B cell (primary cell): ENCODE measurements at regions not wholly inside any gene's neighbourhood (a gene's known extent, or its start where the extent isn't known, plus 50 kb on each side); places are given as distances from the start of the nearest gene placed in this dataset.

Source experiments
- ATAC-seq: fragments of 200-7000 bp; cut with Tn5 transposase; one replicate; pipeline ENCODE4 v1.10.0; 2021; ENCODE audit warnings: low read depth, mild to moderate bottlenecking, moderate number of reproducible peaks, moderate library complexity
- CTCF ChIA-PET: fragments of 350-600 bp; sonication (Branson Sonifier 250); formaldehyde crosslinking; loops from one replicate; lab custom pipeline; 2021; ENCODE audit warnings: antibody characterized with exemption, inconsistent platforms; lab: Charles Lee
- POLR2A ChIA-PET: fragments of 350-600 bp; sonication (Branson Sonifier 250); formaldehyde crosslinking; loops from one replicate; lab custom pipeline; 2021; ENCODE audit warnings: antibody characterized with exemption; lab: Charles Lee
- DNase-seq: peaks from one replicate; pipeline ENCODE4 v3.0.0; 2013
- H2AFZ ChIP-seq: 2 replicates; pipeline ENCODE4 v1.6.1; 2012; ENCODE audit warnings: mild to moderate bottlenecking, low read depth, low read length; ENCODE audit not compliant: insufficient read depth, poor library complexity, severe bottlenecking
- H3K27ac ChIP-seq, 2 donors: 1 replicate in 1 of 2; 2 replicates in 1 of 2; pipeline ENCODE4 v1.5.1; 2012 to 2013; ENCODE audit warnings: low read length in 2 of 2, mild to moderate bottlenecking in 2 of 2, moderate library complexity in 1 of 2
- H3K27me3 ChIP-seq, 4 experiments: fragments of 200-600 bp in 1 of 4; sonication (generic) in 1 of 4; replicated peaks in 1 of 4; 1 replicate in 2 of 4; 2 replicates in 2 of 4; pipeline versions ENCODE4 v1.6.1 to v1.7.0; 2013 to 2016; ENCODE audit warnings: low read length in 3 of 4, mild to moderate bottlenecking in 2 of 4, mixed read lengths in 1 of 4, moderate library complexity in 1 of 4; ENCODE audit not compliant: insufficient read depth in 4 of 4, control insufficient read depth in 3 of 4; ENCODE audit errors: control extremely low read depth in 1 of 4
- H3K36me3 ChIP-seq, 2 experiments: replicated peaks in 1 of 2; 1 replicate in 1 of 2; 2 replicates in 1 of 2; pipeline versions ENCODE4 v1.6.1 to v1.7.1; 2013; ENCODE audit warnings: low read length in 1 of 2; ENCODE audit not compliant: insufficient read depth in 2 of 2, control insufficient read depth in 1 of 2; ENCODE audit errors: control extremely low read depth in 1 of 2, extremely low read depth in 1 of 2
- H3K4me1 ChIP-seq, 2 donors: fragments of 200-600 bp in 1 of 2; sonication (generic) in 1 of 2; 1 replicate in 1 of 2; 2 replicates in 1 of 2; pipeline versions ENCODE4 v1.5.1 to v1.6.1; 2013 to 2017; ENCODE audit warnings: low read length in 2 of 2; ENCODE audit not compliant: control insufficient read depth in 2 of 2, insufficient read depth in 2 of 2
- H3K4me2 ChIP-seq: replicated peaks from 2 replicates; pipeline ENCODE3; 2012; ENCODE audit warnings: mild to moderate bottlenecking, low read depth, low read length; ENCODE audit not compliant: poor library complexity, severe bottlenecking
- H3K4me3 ChIP-seq, 5 experiments: fragments of 200-600 bp in 1 of 5; sonication (generic) in 1 of 5; 1 replicate in 3 of 5; 2 replicates in 2 of 5; pipeline versions ENCODE4 v1.5.1 to v1.7.0; 2011 to 2016; ENCODE audit warnings: low read length in 4 of 5, mild to moderate bottlenecking in 4 of 5, low read depth in 2 of 5, control low read depth in 1 of 5, moderate library complexity in 1 of 5; ENCODE audit not compliant: insufficient read depth in 1 of 5; ENCODE audit errors: control extremely low read depth in 1 of 5, extremely low read depth in 1 of 5
- H3K79me2 ChIP-seq: fragments of 200-600 bp; sonication (generic); one replicate; pipeline ENCODE4 v1.6.0; 2016; ENCODE audit warnings: low read length; ENCODE audit not compliant: control insufficient read depth, insufficient read depth
- H3K9ac ChIP-seq: fragments of 200-600 bp; sonication (generic); 2 replicates; pipeline ENCODE4 v1.6.1; 2017; ENCODE audit warnings: mild to moderate bottlenecking, low read length, moderate library complexity
- H3K9me3 ChIP-seq, 3 donors: one replicate each; pipeline versions ENCODE4 v1.6.1 to v1.7.1; 2013; ENCODE audit warnings: low read length in 2 of 3; ENCODE audit not compliant: control insufficient read depth in 2 of 3, insufficient read depth in 1 of 3; ENCODE audit errors: control extremely low read depth in 1 of 3
- H4K20me1 ChIP-seq: 2 replicates; pipeline ENCODE4 v1.6.0; 2012; ENCODE audit warnings: mild to moderate bottlenecking, low read length; ENCODE audit not compliant: insufficient read depth, control insufficient read depth, poor library complexity, severe bottlenecking
- H3K27ac Mint-ChIP-seq: one replicate; pipeline ENCODE4 v1.8.0; 2021; ENCODE audit warnings: mixed read lengths
- H3K27me3 Mint-ChIP-seq: one replicate; pipeline ENCODE4 v1.8.0; 2021; ENCODE audit warnings: mixed read lengths
- H3K4me1 Mint-ChIP-seq: one replicate; pipeline ENCODE4 v1.8.0; 2021; ENCODE audit warnings: mixed read lengths
- H3K4me3 Mint-ChIP-seq: one replicate; pipeline ENCODE4 v1.8.0; 2021; ENCODE audit warnings: mixed read lengths
- H3K9me3 Mint-ChIP-seq: one replicate; pipeline ENCODE4 v1.8.0; 2022; ENCODE audit warnings: mixed read lengths; ENCODE audit not compliant: insufficient read depth
- EZH2 ChIP-seq: IDR thresholded peaks from 2 replicates; pipeline ENCODE4 v1.6.1; 2012; ENCODE audit warnings: borderline replicate concordance, low read depth, mild to moderate bottlenecking, moderate library complexity, low read length; ENCODE audit not compliant: insufficient read depth, poor library complexity, severe bottlenecking
- WGBS: methylation state at CpG from one replicate; pipeline ENCODE4 v1.1.5; 2013; ENCODE audit warnings: missing lambda C conversion rate; ENCODE audit not compliant: insufficient coverage; 5-methylcytosine and 5-hydroxymethylcytosine counted together
- intact Hi-C: fragments of 100-400 bp; cut with micrococcal nuclease; formaldehyde crosslinking; loops from one replicate; pipeline ENCODE4 v1.10.0; 2022
- TF ChIP-seq, protein P1 (sequence below): fragments of 200-600 bp; IDR thresholded peaks from one replicate; pipeline ENCODE4 v1.8.0; 2022; ENCODE audit warnings: antibody characterized with exemption, mild to moderate bottlenecking

DNA sequence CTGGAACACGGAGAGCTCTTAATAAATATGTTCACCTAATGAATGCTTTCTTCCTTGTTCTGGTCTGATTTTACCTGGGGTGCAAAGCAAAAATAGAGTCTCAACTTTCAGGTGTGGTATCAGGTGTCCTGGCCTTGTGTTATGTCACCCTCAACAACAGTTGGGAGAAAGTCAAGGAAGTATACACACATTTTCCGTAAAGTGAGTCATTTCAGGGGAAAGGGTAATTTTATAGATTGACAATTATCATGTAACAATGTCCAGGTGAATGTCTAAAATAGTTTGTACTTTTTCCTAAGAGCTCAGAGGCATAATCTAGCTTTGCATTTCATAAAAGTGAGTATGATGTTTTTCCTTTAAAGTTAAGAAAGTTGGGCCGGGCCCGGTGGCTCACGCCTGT is 287.4 kb downstream of the SKIDA1 start:
- Mint-ChIP-seq H3K27me3 (no peaks in the 10 kb centered on the region), H3K27ac (no peak overlapping the region), H3K9me3 (no peaks in the 10 kb centered on the region), H3K4me3 (no peak overlapping the region), H3K4me1 (no peaks in the 10 kb centered on the region)
- no peak overlapping the region for H3K4me3 ChIP-seq
- DNase-seq = no peak
- peaks cover 0 to 7% (median 0%) of the 10 kb centered on the region in 3 donors for H3K9me3 ChIP-seq
- no peaks in the 10 kb centered on the region for H4K20me1 ChIP-seq
- ChIA-PET POLR2A (no interaction called here), CTCF (interaction anchor here (0.6 kb wide), 1 partner anchor 1077 kb away, joined by 3 read pairs; no protein-coding TSS in a partner anchor)
- 100% methylated on average over 3 of the region's 5 CpGs for WGBS
- no peaks in the 10 kb centered on the region for H3K27me3 ChIP-seq
- no peaks in the 10 kb centered on the region for H3K36me3 ChIP-seq
- no peak overlapping the region for H3K27ac ChIP-seq
- no peak overlapping the region for H2AFZ ChIP-seq
- intact Hi-C loops = no loop called here
- H3K4me2 ChIP-seq = no peak overlapping the region
- no peaks in the 10 kb centered on the region for H3K79me2 ChIP-seq
- no peak for ATAC-seq
- no peak for TF ChIP-seq EZH2
- TF ChIP-seq, protein P1, sequence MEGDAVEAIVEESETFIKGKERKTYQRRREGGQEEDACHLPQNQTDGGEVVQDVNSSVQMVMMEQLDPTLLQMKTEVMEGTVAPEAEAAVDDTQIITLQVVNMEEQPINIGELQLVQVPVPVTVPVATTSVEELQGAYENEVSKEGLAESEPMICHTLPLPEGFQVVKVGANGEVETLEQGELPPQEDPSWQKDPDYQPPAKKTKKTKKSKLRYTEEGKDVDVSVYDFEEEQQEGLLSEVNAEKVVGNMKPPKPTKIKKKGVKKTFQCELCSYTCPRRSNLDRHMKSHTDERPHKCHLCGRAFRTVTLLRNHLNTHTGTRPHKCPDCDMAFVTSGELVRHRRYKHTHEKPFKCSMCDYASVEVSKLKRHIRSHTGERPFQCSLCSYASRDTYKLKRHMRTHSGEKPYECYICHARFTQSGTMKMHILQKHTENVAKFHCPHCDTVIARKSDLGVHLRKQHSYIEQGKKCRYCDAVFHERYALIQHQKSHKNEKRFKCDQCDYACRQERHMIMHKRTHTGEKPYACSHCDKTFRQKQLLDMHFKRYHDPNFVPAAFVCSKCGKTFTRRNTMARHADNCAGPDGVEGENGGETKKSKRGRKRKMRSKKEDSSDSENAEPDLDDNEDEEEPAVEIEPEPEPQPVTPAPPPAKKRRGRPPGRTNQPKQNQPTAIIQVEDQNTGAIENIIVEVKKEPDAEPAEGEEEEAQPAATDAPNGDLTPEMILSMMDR = no peak
- no peaks in the 10 kb centered on the region for H3K4me1 ChIP-seq
- no peak overlapping the region for H3K9ac ChIP-seq

DNA sequence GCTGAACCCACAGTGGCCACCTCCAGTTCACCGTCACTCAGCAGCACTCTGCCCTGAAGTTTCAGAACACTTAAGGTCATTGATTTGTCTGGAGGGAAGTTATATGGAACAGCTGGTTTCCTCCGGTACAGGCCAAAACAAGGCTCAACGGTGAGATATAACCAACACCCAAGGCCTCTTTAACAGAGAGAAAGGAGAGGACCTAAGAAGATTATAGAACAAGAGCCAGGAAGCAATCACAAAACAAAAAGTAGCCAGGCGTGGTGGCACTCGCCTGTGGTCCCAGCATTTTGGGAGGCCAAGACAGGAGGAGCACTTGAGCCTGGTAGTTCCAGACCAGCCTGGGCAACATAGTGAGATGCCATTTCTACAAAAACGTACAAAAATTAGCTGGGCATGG is 290.7 kb downstream of the SKIDA1 start:
- H3K27ac Mint-ChIP-seq = no peak overlapping the region
- Histone ChIP-seq H3K9me3 (peaks cover 0 to 9% (median 0%) of the 10 kb centered on the region in 3 donors), H4K20me1 (no peaks in the 10 kb centered on the region), H3K27me3 (no peaks in the 10 kb centered on the region), H3K4me1 (no peaks in the 10 kb centered on the region), H3K27ac (no peak overlapping the region), H3K9ac (no peak overlapping the region), H3K36me3 (no peaks in the 10 kb centered on the region), H3K79me2 (no peaks in the 10 kb centered on the region), H2AFZ (no peak overlapping the region), H3K4me3 (no peak overlapping the region), H3K4me2 (no peak overlapping the region)
- 96% methylated on average over 3 of the region's 6 CpGs for WGBS
- H3K27me3 Mint-ChIP-seq = peaks cover 3% of the 10 kb centered on the region
- ChIA-PET POLR2A (no interaction called here), CTCF (no interaction called here)
- no peak overlapping the region for H3K4me3 Mint-ChIP-seq
- no peaks in the 10 kb centered on the region for H3K9me3 Mint-ChIP-seq
- TF ChIP-seq, protein P1 = no peak
- TF ChIP-seq EZH2 = no peak
- intact Hi-C loops = no loop called here
- DNase-seq (no peak), ATAC-seq (no peak)
- H3K4me1 Mint-ChIP-seq = no peaks in the 10 kb centered on the region
